H9 (cell line): ENCODE measurements at regions not wholly inside any gene's neighbourhood (a gene's known extent, or its start where the extent isn't known, plus 50 kb on each side); places are given as distances from the start of the nearest gene placed in this dataset.

Experiments used
- DNase-seq: peaks from one replicate; pipeline ENCODE4 v3.0.0-alpha.2; 2017
- H2AFZ ChIP-seq: one replicate; pipeline ENCODE4 v1.6.1; 2013; ENCODE audit warnings: mild to moderate bottlenecking, low read length, control low read depth, moderate library complexity
- H2AK5ac ChIP-seq: 2 replicates; pipeline ENCODE4 v1.6.1; 2013; ENCODE audit warnings: low read length, control low read depth, mixed read lengths; ENCODE audit not compliant: insufficient read length
- H2BK120ac ChIP-seq: one replicate; pipeline ENCODE4 v1.6.1; 2013; ENCODE audit warnings: low read depth, mild to moderate bottlenecking, low read length, control low read depth, inconsistent platforms; ENCODE audit not compliant: poor library complexity, severe bottlenecking
- H2BK12ac ChIP-seq: 2 replicates; pipeline ENCODE4 v1.6.1; 2013; ENCODE audit warnings: low read length, control low read depth, mixed read lengths, low read depth; ENCODE audit not compliant: insufficient read length
- H2BK15ac ChIP-seq: 2 replicates; pipeline ENCODE4 v1.6.1; 2013; ENCODE audit warnings: low read depth, low read length, control low read depth
- H2BK20ac ChIP-seq: one replicate; pipeline ENCODE4 v1.6.1; 2013; ENCODE audit warnings: low read depth, mild to moderate bottlenecking, low read length, control low read depth, inconsistent platforms; ENCODE audit not compliant: poor library complexity, severe bottlenecking
- H2BK5ac ChIP-seq: 2 replicates; pipeline ENCODE4 v1.6.1; 2013; ENCODE audit warnings: low read length, control low read depth, mixed read lengths; ENCODE audit not compliant: insufficient read length
- H3K14ac ChIP-seq: 2 replicates; pipeline ENCODE4 v1.6.1; 2013; ENCODE audit warnings: low read length, control low read depth; ENCODE audit not compliant: insufficient read depth
- H3K18ac ChIP-seq: 2 replicates; pipeline ENCODE4 v1.6.1; 2013; ENCODE audit warnings: low read depth, mild to moderate bottlenecking, mixed read lengths, low read length, control low read depth; ENCODE audit not compliant: insufficient read length
- H3K23ac ChIP-seq: 2 replicates; pipeline ENCODE4 v1.6.1; 2013; ENCODE audit warnings: low read length, control low read depth, mixed read lengths, low read depth; ENCODE audit not compliant: insufficient read length
- H3K23me2 ChIP-seq: 2 replicates; pipeline ENCODE4 v1.6.1; 2013; ENCODE audit warnings: low read depth, mild to moderate bottlenecking, mixed read lengths, low read length, control low read depth; ENCODE audit not compliant: insufficient read length, poor library complexity, severe bottlenecking
- H3K27ac ChIP-seq: 2 replicates; pipeline ENCODE4 v1.5.1; 2013; ENCODE audit warnings: low read length, control low read depth, mixed read lengths, low read depth; ENCODE audit not compliant: insufficient read length
- H3K27me3 ChIP-seq: 2 replicates; pipeline ENCODE4 v1.6.1; 2013; ENCODE audit warnings: low read length, control low read depth, inconsistent platforms; ENCODE audit not compliant: insufficient read depth
- H3K4ac ChIP-seq: 2 replicates; pipeline ENCODE4 v1.6.1; 2013; ENCODE audit warnings: low read depth, mild to moderate bottlenecking, control low read depth, inconsistent platforms, low read length, moderate library complexity
- H3K4me1 ChIP-seq: 2 replicates; pipeline ENCODE4 v1.6.1; 2013; ENCODE audit warnings: low read length, control low read depth, inconsistent platforms; ENCODE audit not compliant: insufficient read depth
- H3K4me2 ChIP-seq: 2 replicates; pipeline ENCODE4 v1.6.1; 2013; ENCODE audit warnings: low read length, control low read depth, mixed read lengths; ENCODE audit not compliant: insufficient read length, insufficient read depth
- H3K56ac ChIP-seq: 2 replicates; pipeline ENCODE4 v1.6.1; 2013; ENCODE audit warnings: low read depth, mild to moderate bottlenecking, mixed read lengths, low read length, control low read depth; ENCODE audit not compliant: insufficient read length
- H3K79me1 ChIP-seq: 2 replicates; pipeline ENCODE4 v1.6.1; 2013; ENCODE audit warnings: low read depth, mild to moderate bottlenecking, moderate library complexity, low read length, control low read depth, inconsistent platforms; ENCODE audit not compliant: insufficient read depth, poor library complexity, severe bottlenecking
- H3K79me2 ChIP-seq: 2 replicates; pipeline ENCODE4 v1.6.1; 2013; ENCODE audit warnings: low read length, control low read depth, inconsistent platforms; ENCODE audit not compliant: insufficient read depth
- H3K9ac ChIP-seq: 2 replicates; pipeline ENCODE4 v1.6.1; 2013; ENCODE audit warnings: low read length, control low read depth, mixed read lengths; ENCODE audit not compliant: insufficient read length; ENCODE audit errors: extremely low read depth
- H3K9me3 ChIP-seq: one replicate; pipeline ENCODE4 v1.6.1; 2013; ENCODE audit warnings: low read depth, low read length, inconsistent platforms; ENCODE audit not compliant: control insufficient read depth
- H3T11ph ChIP-seq: one replicate; pipeline ENCODE4 v1.6.1; 2013; ENCODE audit warnings: mild to moderate bottlenecking, low read length, control low read depth, inconsistent platforms
- H4K20me1 ChIP-seq: one replicate; pipeline ENCODE4 v1.6.1; 2013; ENCODE audit not compliant: control insufficient read depth, insufficient read length, insufficient read depth
- H4K5ac ChIP-seq: 2 replicates; pipeline ENCODE4 v1.6.1; 2013; ENCODE audit warnings: low read depth, mild to moderate bottlenecking, mixed read lengths, low read length, control low read depth; ENCODE audit not compliant: insufficient read length
- H4K8ac ChIP-seq: replicated peaks from 2 replicates; pipeline ENCODE4 v1.6.1; 2013; ENCODE audit warnings: low read length, control low read depth, mixed read lengths, low read depth; ENCODE audit not compliant: insufficient read length
- H4K91ac ChIP-seq: 2 replicates; pipeline ENCODE4 v1.6.1; 2013; ENCODE audit warnings: low read depth, mild to moderate bottlenecking, moderate library complexity, mixed read lengths, low read length, control low read depth; ENCODE audit not compliant: insufficient read length
- H3K27ac Mint-ChIP-seq, 3 experiments: 2 replicates in 2 of 3; 3 replicates in 1 of 3; pipeline ENCODE4 v1.8.0; 2020 to 2021; ENCODE audit warnings: mixed read lengths in 3 of 3, mild to moderate bottlenecking in 1 of 3, moderate library complexity in 1 of 3
- H3K27me3 Mint-ChIP-seq: 2 replicates; pipeline ENCODE4 v1.8.0; 2021; ENCODE audit warnings: low read depth, mild to moderate bottlenecking, moderate library complexity, mixed read lengths
- H3K36me3 Mint-ChIP-seq, 3 experiments: 2 replicates in 2 of 3; 3 replicates in 1 of 3; pipeline ENCODE4 v1.8.0; 2020 to 2021; ENCODE audit warnings: low read depth in 3 of 3, mixed read lengths in 3 of 3; ENCODE audit not compliant: insufficient read depth in 1 of 3
- H3K4me1 Mint-ChIP-seq, 2 experiments: 2 replicates each; pipeline ENCODE4 v1.8.0; 2020; ENCODE audit warnings: mixed read lengths in 2 of 2
- H3K4me3 Mint-ChIP-seq, 2 experiments: 2 replicates in 1 of 2; 3 replicates in 1 of 2; pipeline ENCODE4 v1.8.0; 2020 to 2021; ENCODE audit warnings: mild to moderate bottlenecking in 2 of 2, mixed read lengths in 2 of 2, moderate library complexity in 1 of 2
- H3K9me3 Mint-ChIP-seq, 2 experiments: 2 replicates in 1 of 2; 3 replicates in 1 of 2; pipeline ENCODE4 v1.8.0; 2020; ENCODE audit warnings: mild to moderate bottlenecking in 2 of 2, mixed read lengths in 2 of 2, moderate library complexity in 1 of 2
- CTCF ChIP-seq: fragments of 200-600 bp; sonication (generic); conservative IDR thresholded peaks from 3 replicates; pipeline ENCODE4 v1.8.0; 2021; ENCODE audit warnings: antibody characterized with exemption, mild to moderate bottlenecking
- WGBS: extraction: QIAGEN DNeasy Blood & Tissue Kit; methylation state at CpG from one replicate; pipeline ENCODE4 v1.1.7; 2013; ENCODE audit warnings: missing lambda C conversion rate, low lambda C conversion rate, mixed read lengths; ENCODE audit not compliant: insufficient read length; ENCODE audit errors: extremely low coverage; 5-methylcytosine and 5-hydroxymethylcytosine counted together

GRCh38 chr21:16625491-16625890, 887.4 kb upstream of the CXADR start:
- Histone ChIP-seq H4K8ac (no peak overlapping the region), H3K14ac (no peak overlapping the region), H4K20me1 (no peaks in the 10 kb centered on the region), H2AK5ac (no peak overlapping the region), H3K56ac (no peak overlapping the region), H3K79me2 (no peaks in the 10 kb centered on the region), H4K91ac (no peak overlapping the region), H2BK5ac (no peak overlapping the region), H3K4me1 (0 out of 2 replicates have a peak, but pooled peaks cover under 1% of the 10 kb centered on the region), H3K27me3 (no peaks in the 10 kb centered on the region), H3K4me2 (no peak overlapping the region), H3K27ac (no peak overlapping the region), H2BK12ac (no peak overlapping the region), H3K18ac (no peak overlapping the region), H3K4ac (no peak overlapping the region), H2AFZ (no peak overlapping the region), H4K5ac (no peak overlapping the region), H2BK20ac (no peak overlapping the region), H3K23me2 (no peaks in the 10 kb centered on the region), H3K9ac (no peak overlapping the region), H2BK120ac (no peak overlapping the region), H3K23ac (no peak overlapping the region), H3K79me1 (no peaks in the 10 kb centered on the region), H3K9me3 (no peaks in the 10 kb centered on the region), H3T11ph (no peak overlapping the region), H2BK15ac (no peak overlapping the region)
- H3K4me1 Mint-ChIP-seq = peaks cover 4 to 7% of the 10 kb centered on the region in 2 experiments; a peak in 3 of 4 replicates
- no peak overlapping the region for H3K4me3 Mint-ChIP-seq
- H3K36me3 Mint-ChIP-seq = peaks cover 0 to 3% (median 1%) of the 10 kb centered on the region in 3 experiments; a peak in 4 of 7 replicates
- no peak for DNase-seq
- peaks cover 3 to 5% of the 10 kb centered on the region in 2 experiments; a peak in 4 of 5 replicates for H3K9me3 Mint-ChIP-seq
- H3K27me3 Mint-ChIP-seq = no peaks in the 10 kb centered on the region
- TF ChIP-seq CTCF = no peak
- no peak overlapping the region for H3K27ac Mint-ChIP-seq
- no CpG with 5 or more reads among the region's 1 CpG for WGBS
